H1 (cell line): ENCODE measurements at regions not wholly inside any gene's neighbourhood (a gene's known extent, or its start where the extent isn't known, plus 50 kb on each side); places are given as distances from the start of the nearest gene placed in this dataset.
A peak's percentile ranks its signal among the peaks of the same experiment; 100 is the strongest.

Experiments
- CTCF ChIA-PET: fragments of 300-600 bp; sonication (Branson Sonifier 250); formaldehyde crosslinking; loops from one replicate; lab custom pipeline; 2021; ENCODE audit not compliant: partially characterized antibody; lab: Charles Lee
- POLR2A ChIA-PET: fragments of 300-600 bp; sonication (Branson Sonifier 250); formaldehyde crosslinking; loops from one replicate; lab custom pipeline; 2021; ENCODE audit warnings: inconsistent platforms; ENCODE audit not compliant: partially characterized antibody; lab: Charles Lee
- DNase-seq, 2 experiments: peaks; one replicate each; pipeline versions ENCODE4 v3.0.0 to v3.0.0-alpha.2; 2010 to 2022; ENCODE audit warnings: low spot score in 2 of 2, low read depth in 1 of 2, mixed read lengths in 1 of 2
- FAIRE-seq: peaks from 2 replicates; lab custom pipeline; 2011; peaks lifted over from hg19 to GRCh38; lab: Jason Lieb, UNC
- H2AFZ ChIP-seq: 2 replicates; pipeline ENCODE4 v1.8.1; 2012; ENCODE audit warnings: low read length, inconsistent platforms
- H2AK5ac ChIP-seq: 2 replicates; pipeline ENCODE4 v1.6.1; 2013; ENCODE audit warnings: low read depth, low read length
- H2BK120ac ChIP-seq: replicated peaks from 2 replicates; pipeline ENCODE3; 2013; ENCODE audit warnings: low read depth, low read length, inconsistent platforms
- H2BK12ac ChIP-seq: 2 replicates; pipeline ENCODE4 v1.6.1; 2013; ENCODE audit warnings: low read depth, low read length
- H2BK15ac ChIP-seq: 2 replicates; pipeline ENCODE4 v1.6.1; 2013; ENCODE audit warnings: low read length
- H2BK20ac ChIP-seq: 2 replicates; pipeline ENCODE4 v1.6.1; 2013; ENCODE audit warnings: low read length
- H2BK5ac ChIP-seq: 2 replicates; pipeline ENCODE4 v1.6.1; 2013; ENCODE audit warnings: low read depth, low read length
- H3K14ac ChIP-seq: 2 replicates; pipeline ENCODE4 v1.6.1; 2013; ENCODE audit warnings: inconsistent platforms; ENCODE audit not compliant: insufficient read length
- H3K18ac ChIP-seq: 2 replicates; pipeline ENCODE4 v1.6.1; 2013; ENCODE audit warnings: low read length; ENCODE audit errors: extremely low read depth
- H3K23ac ChIP-seq: 2 replicates; pipeline ENCODE4 v1.6.1; 2013; ENCODE audit warnings: inconsistent platforms; ENCODE audit not compliant: insufficient read length
- H3K23me2 ChIP-seq: 2 replicates; pipeline ENCODE4 v1.6.1; 2013; ENCODE audit warnings: low read depth, low read length
- H3K27ac ChIP-seq: 2 replicates; pipeline ENCODE4 v1.6.1; 2011; ENCODE audit warnings: low read depth, low read length, inconsistent platforms
- H3K27me3 ChIP-seq, 4 experiments: replicated peaks in 1 of 4; 1 replicate in 1 of 4; 2 replicates in 3 of 4; pipeline versions ENCODE4 v1.6.1 to v1.8.1; 2011 to 2013; ENCODE audit warnings: low read length in 3 of 4, mild to moderate bottlenecking in 3 of 4, inconsistent platforms in 2 of 4, mixed read lengths in 2 of 4, moderate library complexity in 1 of 4; ENCODE audit not compliant: control insufficient read depth in 3 of 4, insufficient read depth in 3 of 4; ENCODE audit errors: extremely low read depth in 1 of 4
- H3K36me3 ChIP-seq, 4 experiments: 2 replicates each; pipeline versions ENCODE4 v1.6.1 to v1.8.1; 2011 to 2013; ENCODE audit warnings: mild to moderate bottlenecking in 4 of 4, low read length in 3 of 4, moderate library complexity in 2 of 4, control low read depth in 1 of 4, inconsistent platforms in 1 of 4; ENCODE audit not compliant: insufficient read depth in 4 of 4, control insufficient read depth in 2 of 4
- H3K4ac ChIP-seq: replicated peaks from 2 replicates; pipeline ENCODE3; 2013; ENCODE audit warnings: low read length, low read depth, mixed read lengths, inconsistent platforms; ENCODE audit not compliant: insufficient read length
- H3K4me1 ChIP-seq, 4 experiments: replicated peaks in 1 of 4; 1 replicate in 1 of 4; 2 replicates in 3 of 4; pipeline versions ENCODE4 v1.6.1 to v1.8.1; 2011 to 2013; ENCODE audit warnings: low read length in 3 of 4, inconsistent platforms in 2 of 4, mixed read lengths in 1 of 4; ENCODE audit not compliant: insufficient read depth in 4 of 4, control insufficient read depth in 3 of 4
- H3K4me2 ChIP-seq, 2 experiments: 2 replicates each; pipeline versions ENCODE4 v1.6.1 to v1.8.1; 2011 to 2013; ENCODE audit warnings: low read depth in 2 of 2, low read length in 2 of 2, control low read depth in 1 of 2, inconsistent platforms in 1 of 2, mild to moderate bottlenecking in 1 of 2; ENCODE audit not compliant: insufficient read depth in 1 of 2
- H3K4me3 ChIP-seq, 4 experiments: fragments of 200-600, 300-600 bp in 1 of 4; sonication (generic), shearing (Covaris generic), sonication (Bioruptor Twin) in 1 of 4; 2 replicates each; pipeline versions ENCODE4 v1.5.1 to v1.8.1; 2011 to 2016; ENCODE audit warnings: low read length in 4 of 4, low read depth in 3 of 4, control low read depth in 2 of 4, inconsistent platforms in 2 of 4, mild to moderate bottlenecking in 2 of 4, mixed read lengths in 1 of 4, moderate library complexity in 1 of 4; ENCODE audit not compliant: insufficient read depth in 2 of 4; ENCODE audit errors: extremely low read depth in 1 of 4
- H3K56ac ChIP-seq: replicated peaks from 2 replicates; pipeline ENCODE3; 2013; ENCODE audit warnings: low read depth, mild to moderate bottlenecking, mixed read lengths, low read length, inconsistent platforms; ENCODE audit not compliant: insufficient read length
- H3K79me1 ChIP-seq: 2 replicates; pipeline ENCODE4 v1.6.1; 2013; ENCODE audit warnings: low read depth, low read length, control low read depth
- H3K79me2 ChIP-seq, 2 experiments: 2 replicates each; pipeline versions ENCODE4 v1.6.1 to v1.8.1; 2012 to 2013; ENCODE audit warnings: low read length in 2 of 2, mild to moderate bottlenecking in 2 of 2, inconsistent platforms in 1 of 2; ENCODE audit not compliant: insufficient read depth in 2 of 2, control insufficient read depth in 1 of 2
- H3K9ac ChIP-seq, 4 experiments: replicated peaks in 1 of 4; 1 replicate in 1 of 4; 2 replicates in 3 of 4; pipeline versions ENCODE4 v1.6.1 to v1.8.1; 2011 to 2013; ENCODE audit warnings: low read depth in 3 of 4, low read length in 3 of 4, control low read depth in 2 of 4, mild to moderate bottlenecking in 2 of 4, moderate library complexity in 2 of 4, inconsistent platforms in 1 of 4; ENCODE audit errors: extremely low read depth in 1 of 4
- H3K9me3 ChIP-seq, 2 experiments: 2 replicates each; pipeline versions ENCODE4 v1.6.1 to v1.8.1; 2012 to 2013; ENCODE audit warnings: mild to moderate bottlenecking in 2 of 2, moderate library complexity in 2 of 2, control low read depth in 1 of 2, inconsistent platforms in 1 of 2, low read depth in 1 of 2, low read length in 1 of 2, mixed read lengths in 1 of 2; ENCODE audit not compliant: insufficient read depth in 2 of 2
- H4K20me1 ChIP-seq, 2 experiments: replicated peaks in 1 of 2; 2 replicates each; pipeline versions ENCODE3 to v1.8.1; 2011 to 2013; ENCODE audit warnings: inconsistent platforms in 2 of 2, low read length in 2 of 2, mild to moderate bottlenecking in 1 of 2; ENCODE audit not compliant: insufficient read depth in 2 of 2, control insufficient read depth in 1 of 2
- H4K5ac ChIP-seq: 2 replicates; pipeline ENCODE4 v1.6.1; 2013; ENCODE audit warnings: low read length, low read depth, mixed read lengths, inconsistent platforms; ENCODE audit not compliant: insufficient read length
- H4K8ac ChIP-seq: 2 replicates; pipeline ENCODE4 v1.8.0; 2013; ENCODE audit warnings: mild to moderate bottlenecking, moderate library complexity, low read length, inconsistent platforms; ENCODE audit not compliant: insufficient read depth; ENCODE audit errors: extremely low read depth
- H4K91ac ChIP-seq: replicated peaks from 2 replicates; pipeline ENCODE3; 2013; ENCODE audit warnings: low read length, mixed read lengths, inconsistent platforms; ENCODE audit not compliant: insufficient read length
- ASH2L ChIP-seq: fragments of 200-600, 300-600 bp; sonication (generic); IDR thresholded peaks from one replicate; pipeline ENCODE4 v1.7.1; 2017; ENCODE audit warnings: low read length
- CTBP2 ChIP-seq: IDR thresholded peaks from 2 replicates; pipeline ENCODE4 v1.7.0; 2011; ENCODE audit warnings: borderline replicate concordance, mild to moderate bottlenecking, moderate library complexity, mixed read lengths, low read length; ENCODE audit not compliant: insufficient read depth, insufficient read length
- GTF2F1 ChIP-seq: IDR thresholded peaks from 2 replicates; pipeline ENCODE4 v1.6.1; 2012; ENCODE audit warnings: low read depth, low read length, improper control_type of control experiment, borderline replicate concordance
- JUN ChIP-seq: IDR thresholded peaks from 2 replicates; pipeline ENCODE4 v1.6.1; 2011; ENCODE audit warnings: low read depth, mild to moderate bottlenecking, improper control_type of control experiment, low read length
- MAFK ChIP-seq: IDR thresholded peaks from 2 replicates; pipeline ENCODE4 v1.6.1; 2012; ENCODE audit warnings: low read depth, mild to moderate bottlenecking, improper control_type of control experiment, low read length
- PHF8 ChIP-seq: fragments of 200-600 bp; sonication (generic); conservative IDR thresholded peaks from 2 replicates; pipeline ENCODE4 v1.7.1; 2012; ENCODE audit warnings: low read depth, mild to moderate bottlenecking, inconsistent platforms, low read length, moderate library complexity
- RAD21 ChIP-seq, 2 experiments: IDR thresholded peaks in 1 of 2; conservative IDR thresholded peaks in 1 of 2; 2 replicates each; pipeline ENCODE4 v1.6.1; 2011; ENCODE audit warnings: low read depth in 2 of 2, low read length in 2 of 2, improper control_type of control experiment in 1 of 2, inconsistent platforms in 1 of 2, mild to moderate bottlenecking in 1 of 2, moderate library complexity in 1 of 2
- SRF ChIP-seq: IDR thresholded peaks from 2 replicates; pipeline ENCODE4 v1.6.1; 2011; ENCODE audit warnings: mild to moderate bottlenecking, low read depth, low read length, moderate library complexity
- TAF7 ChIP-seq: optimal IDR thresholded peaks from 2 replicates; pipeline ENCODE3; 2011; ENCODE audit warnings: low read depth, mild to moderate bottlenecking, inconsistent platforms, low read length, moderate library complexity, borderline replicate concordance
- WGBS, 2 experiments: shearing (Covaris generic) in 1 of 2; methylation state at CpG; one replicate each; pipeline versions ENCODE4 v1.1.6 to v1.1.7; 2013 to 2015; ENCODE audit warnings: low lambda C conversion rate in 2 of 2, mixed read lengths in 2 of 2, inconsistent platforms in 1 of 2, low coverage in 1 of 2, missing lambda C conversion rate in 1 of 2; ENCODE audit not compliant: insufficient replicate concordance in 2 of 2, insufficient coverage in 1 of 2, insufficient read length in 1 of 2; ENCODE audit errors: extremely low coverage in 1 of 2, missing lambda C conversion rate in 1 of 2; 5-methylcytosine and 5-hydroxymethylcytosine counted together
- TF ChIP-seq, protein P1 (sequence below): IDR thresholded peaks from 2 replicates; pipeline ENCODE4 v1.6.1; 2011; ENCODE audit warnings: low read depth, mild to moderate bottlenecking, low read length; ENCODE audit not compliant: insufficient read depth
- TF ChIP-seq, protein P2 (sequence below), 3 experiments: IDR thresholded peaks; 1 replicate in 2 of 3; 2 replicates in 1 of 3; pipeline versions ENCODE4 v1.5.1 to v1.6.1; 2011; ENCODE audit warnings: low read length in 3 of 3, mild to moderate bottlenecking in 3 of 3, inconsistent platforms in 2 of 3, low read depth in 1 of 3, moderate library complexity in 1 of 3; ENCODE audit not compliant: insufficient read depth in 1 of 3; ENCODE audit errors: control extremely low read depth in 1 of 3

GRCh38 chr1:67939942-67940341 lies 106.7 kb upstream of the GNG12 start:
- no peak overlapping the region for H2BK12ac ChIP-seq
- H2BK120ac ChIP-seq: no peak overlapping the region
- H3K9me3 ChIP-seq: no peaks in the 10 kb centered on the region
- ChIA-PET POLR2A (no interaction called here), CTCF (interaction anchor here (1.0 to 2.2 kb wide), 8 partner anchors 9 to 726 kb away, joined by 3 to 8 read pairs (median 4); no protein-coding TSS in a partner anchor)
- 93% methylated on average over 2 of the region's 2 CpGs; no CpG with 5 or more reads in 1 of the 2 experiments for WGBS, 2 experiments
- FAIRE-seq (no peak), DNase-seq (no peak)
- H3K18ac ChIP-seq: no peak overlapping the region
- H4K5ac ChIP-seq: no peak overlapping the region
- no peak overlapping the region for H4K8ac ChIP-seq
- H3K4me2 ChIP-seq: no peak overlapping the region
- H3K9ac ChIP-seq: no peak overlapping the region
- no peak overlapping the region for H3K14ac ChIP-seq
- no peak overlapping the region for H3K27ac ChIP-seq
- no peak overlapping the region for H3K23ac ChIP-seq
- H3K56ac ChIP-seq: no peak overlapping the region
- no peaks in the 10 kb centered on the region for H3K27me3 ChIP-seq
- no peaks in the 10 kb centered on the region for H3K4me1 ChIP-seq
- no peaks in the 10 kb centered on the region for H3K36me3 ChIP-seq
- no peaks in the 10 kb centered on the region for H4K20me1 ChIP-seq
- H2AK5ac ChIP-seq: no peak overlapping the region
- H2BK5ac ChIP-seq: no peak overlapping the region
- no peak overlapping the region for H4K91ac ChIP-seq
- no peaks in the 10 kb centered on the region for H3K79me1 ChIP-seq
- H2AFZ ChIP-seq: 0 out of 2 replicates have a peak overlapping the region, but pooled peaks have one; percentile 4
- no peaks in the 10 kb centered on the region for H3K79me2 ChIP-seq
- H2BK20ac ChIP-seq: no peak overlapping the region
- no peak overlapping the region for H2BK15ac ChIP-seq
- no peaks in the 10 kb centered on the region; the same call in 1 of the 2 replicates for H3K23me2 ChIP-seq
- H3K4me3 ChIP-seq: no peak overlapping the region
- no peak overlapping the region for H3K4ac ChIP-seq
- TF ChIP-seq JUN (no peak), SRF (no peak), MAFK (no peak), PHF8 (no peak), GTF2F1 (no peak), ASH2L (no peak), CTBP2 (no peak), RAD21 (IDR thresholded peaks at IDR 0.05 in 1 of 2, conservative IDR thresholded peaks at IDR 0.05 in 1 of 2; ENCODE audit: low read depth in 2 of 2, low read length in 2 of 2) (no peak), TAF7 (no peak)
- TF ChIP-seq, protein P1, sequence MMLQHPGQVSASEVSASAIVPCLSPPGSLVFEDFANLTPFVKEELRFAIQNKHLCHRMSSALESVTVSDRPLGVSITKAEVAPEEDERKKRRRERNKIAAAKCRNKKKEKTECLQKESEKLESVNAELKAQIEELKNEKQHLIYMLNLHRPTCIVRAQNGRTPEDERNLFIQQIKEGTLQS: no peak
- TF ChIP-seq, protein P2, sequence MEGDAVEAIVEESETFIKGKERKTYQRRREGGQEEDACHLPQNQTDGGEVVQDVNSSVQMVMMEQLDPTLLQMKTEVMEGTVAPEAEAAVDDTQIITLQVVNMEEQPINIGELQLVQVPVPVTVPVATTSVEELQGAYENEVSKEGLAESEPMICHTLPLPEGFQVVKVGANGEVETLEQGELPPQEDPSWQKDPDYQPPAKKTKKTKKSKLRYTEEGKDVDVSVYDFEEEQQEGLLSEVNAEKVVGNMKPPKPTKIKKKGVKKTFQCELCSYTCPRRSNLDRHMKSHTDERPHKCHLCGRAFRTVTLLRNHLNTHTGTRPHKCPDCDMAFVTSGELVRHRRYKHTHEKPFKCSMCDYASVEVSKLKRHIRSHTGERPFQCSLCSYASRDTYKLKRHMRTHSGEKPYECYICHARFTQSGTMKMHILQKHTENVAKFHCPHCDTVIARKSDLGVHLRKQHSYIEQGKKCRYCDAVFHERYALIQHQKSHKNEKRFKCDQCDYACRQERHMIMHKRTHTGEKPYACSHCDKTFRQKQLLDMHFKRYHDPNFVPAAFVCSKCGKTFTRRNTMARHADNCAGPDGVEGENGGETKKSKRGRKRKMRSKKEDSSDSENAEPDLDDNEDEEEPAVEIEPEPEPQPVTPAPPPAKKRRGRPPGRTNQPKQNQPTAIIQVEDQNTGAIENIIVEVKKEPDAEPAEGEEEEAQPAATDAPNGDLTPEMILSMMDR (IDR thresholded peaks at IDR 0.05; ENCODE audit: control extremely low read depth in 1 of 3, insufficient read depth in 1 of 3, low read depth in 1 of 3, low read length in 3 of 3): no peak
